Ovary (tissue), 7 donors: ENCODE measurements at regions not wholly inside any gene's neighbourhood (a gene's known extent, or its start where the extent isn't known, plus 50 kb on each side); places are given as distances from the start of the nearest gene placed in this dataset.

Experiments used
- DNase-seq, 5 donors: peaks; one replicate each; pipeline ENCODE4 v3.0.0-alpha.2; 2019 to 2020
- H3K27ac ChIP-seq, 2 donors: fragments of 200-600 bp; one replicate each; pipeline versions ENCODE4 v1.5.1 to v1.8.0; 2019 to 2022
- H3K27me3 ChIP-seq: fragments of 200-600 bp; one replicate; pipeline ENCODE4 v1.8.0; 2022
- H3K36me3 ChIP-seq: fragments of 200-600 bp; sonication (generic); one replicate; pipeline ENCODE4 v1.5.1; 2019
- H3K4me1 ChIP-seq: one replicate; pipeline ENCODE4 v1.8.1; 2013; ENCODE audit warnings: mild to moderate bottlenecking, moderate library complexity; ENCODE audit not compliant: insufficient read depth
- H3K4me3 ChIP-seq: fragments of 200-600 bp; sonication (generic); one replicate; pipeline ENCODE4 v1.5.1; 2017
- H3K9me3 ChIP-seq, 2 donors: fragments of 200-600 bp in 1 of 2; sonication (generic) in 1 of 2; one replicate each; pipeline versions ENCODE4 v1.5.1 to v1.8.1; 2013 to 2019; ENCODE audit warnings: mild to moderate bottlenecking in 1 of 2, moderate library complexity in 1 of 2
- CTCF ChIP-seq, 3 donors: fragments of 450-650 bp in 2 of 3; fragments of 200-600 bp in 1 of 3; IDR thresholded peaks; one replicate each; pipeline versions ENCODE4 v1.5.1 to v1.8.0; 2016 to 2022; ENCODE audit warnings: antibody characterized with exemption in 3 of 3, mild to moderate bottlenecking in 1 of 3
- EP300 ChIP-seq: sonication (generic); formaldehyde crosslinking; IDR thresholded peaks from one replicate; pipeline ENCODE4 v1.6.1; 2017; ENCODE audit warnings: antibody characterized with exemption
- POLR2A ChIP-seq: fragments of 450-650 bp; IDR thresholded peaks from one replicate; pipeline ENCODE4 v1.6.1; 2017; ENCODE audit warnings: antibody characterized with exemption, mild to moderate bottlenecking, moderate library complexity
- WGBS, 3 donors: extraction: QIAGEN DNeasy Blood & Tissue Kit in 1 of 3; methylation state at CpG; one replicate each; pipeline versions ENCODE4 v1.1.5 to v1.1.7; 2013 to 2017; 5-methylcytosine and 5-hydroxymethylcytosine counted together
- intact Hi-C, 4 donors: fragments of 100-400 bp; cut with DNase I; formaldehyde crosslinking; loops; one replicate each; pipeline versions ENCODE4 v1.11.0 to v1.15.1; 2022 to 2023
- donor health status: DM: no; HTN: no; CAD: no; lungs with moderate emphysema.
- donor health status: DM: no; HTN: no; CAD: no.
- donor health status: Bipolar disorder and iron deficiency.
- donor health status: DM: no; HTN: no; CAD: no.
- donor health status: DM: yes; HTN: yes; CAD: no.

- no peak overlapping the region for H3K27ac ChIP-seq
- intact Hi-C loops = no loop called here
- H3K4me1 ChIP-seq = no peaks in the 10 kb centered on the region
- H3K9me3 ChIP-seq = no peaks in the 10 kb centered on the region
- DNase-seq = no peak
- TF ChIP-seq EP300 (no peak), CTCF (IDR thresholded peaks at IDR 0.05) (no peak)
- 26 to 28% (median 26%) methylated on average over 3 of the region's 3 CpGs for WGBS, 3 donors
- no peaks in the 10 kb centered on the region for H3K36me3 ChIP-seq
- H3K4me3 ChIP-seq = no peak overlapping the region
- no peaks in the 10 kb centered on the region for H3K27me3 ChIP-seq
These were observed 181.2 kb downstream of the NECTIN3 start for GRCh38 chr3:111252779-111253178.

- no peak overlapping the region for H3K4me3 ChIP-seq
- TF ChIP-seq POLR2A = no peak
- TF ChIP-seq EP300 = no peak
- no peak for TF ChIP-seq CTCF (IDR thresholded peaks at IDR 0.05)
- H3K27ac ChIP-seq = no peak overlapping the region
- no peak for DNase-seq
- H3K27me3 ChIP-seq = no peaks in the 10 kb centered on the region
- WGBS, 3 donors = 92 to 95% (median 94%) methylated on average over 2 of the region's 2 CpGs
- H3K36me3 ChIP-seq = no peaks in the 10 kb centered on the region
- no peaks in the 10 kb centered on the region for H3K4me1 ChIP-seq
- intact Hi-C loops = no loop called here
- H3K9me3 ChIP-seq = no peaks in the 10 kb centered on the region
These were observed 182.1 kb downstream of the NECTIN3 start for GRCh38 chr3:111253733-111254132.

GRCh38 chr3:111260878-111261277 lies 189.3 kb downstream of the NECTIN3 start:
- no peaks in the 10 kb centered on the region for H3K36me3 ChIP-seq
- H3K9me3 ChIP-seq = no peaks in the 10 kb centered on the region
- TF ChIP-seq CTCF (IDR thresholded peaks at IDR 0.05) = no peak
- TF ChIP-seq POLR2A = no peak
- TF ChIP-seq EP300 = no peak
- no peaks in the 10 kb centered on the region for H3K27me3 ChIP-seq
- no peak overlapping the region for H3K4me3 ChIP-seq
- no peaks in the 10 kb centered on the region for H3K4me1 ChIP-seq
- no peak for DNase-seq
- intact Hi-C loops = no loop called here
- H3K27ac ChIP-seq = no peak overlapping the region

- no peaks in the 10 kb centered on the region for H3K27me3 ChIP-seq
- no peak for DNase-seq
- no peaks in the 10 kb centered on the region for H3K9me3 ChIP-seq
- 53 to 65% (median 53%) methylated on average over 2 of the region's 2 CpGs for WGBS, 3 donors
- H3K36me3 ChIP-seq = no peaks in the 10 kb centered on the region
- H3K4me3 ChIP-seq = no peak overlapping the region
- H3K27ac ChIP-seq = no peak overlapping the region
- no peaks in the 10 kb centered on the region for H3K4me1 ChIP-seq
- no peak for TF ChIP-seq POLR2A
- TF ChIP-seq CTCF (IDR thresholded peaks at IDR 0.05) = no peak
- TF ChIP-seq EP300 = no peak
- intact Hi-C loops = no loop called here
These were observed 198.2 kb downstream of the NECTIN3 start for GRCh38 chr3:111269777-111270176.

- H3K9me3 ChIP-seq = no peaks in the 10 kb centered on the region
- H3K4me3 ChIP-seq = no peak overlapping the region
- TF ChIP-seq EP300 (no peak), CTCF (IDR thresholded peaks at IDR 0.05) (no peak), POLR2A (no peak)
These were observed 205.6 kb downstream of the NECTIN3 start for GRCh38 chr3:111277226-111277625.

More at GRCh38 chr3:111277226-111277625, 205.6 kb downstream of the NECTIN3 start:
- Histone ChIP-seq H3K27ac (no peak overlapping the region), H3K27me3 (no peaks in the 10 kb centered on the region), H3K4me1 (no peaks in the 10 kb centered on the region), H3K36me3 (no peaks in the 10 kb centered on the region)
- no peak for DNase-seq
- intact Hi-C loops = no loop called here
- 2 to 5% (median 4%) methylated on average over 4 of the region's 4 CpGs for WGBS, 3 donors
